ENCODE measurements at regions not wholly inside any gene's neighbourhood (a gene's known extent, or its start where the extent isn't known, plus 50 kb on each side); places are given as distances from the start of the nearest gene placed in this dataset.

GRCh38 chr9:124101215-124101968 is 89.8 kb downstream of the LHX2 start:
- Histone ChIP-seq H3K36me3 (no peaks in the 10 kb centered on the region), H3K9me3 (ENCODE audit: severe bottlenecking) (no peaks in the 10 kb centered on the region), H3K27ac (no peak overlapping the region), H3K4me3 (ENCODE audit: low read depth, low read length) (no peak overlapping the region), H3K27me3 (ENCODE audit: insufficient read depth, low read depth, severe bottlenecking) (no peaks in the 10 kb centered on the region)
- no peak for TF ChIP-seq CTCF (IDR thresholded peaks at IDR 0.05; ENCODE audit: low read depth, low read length)
- no peak for DNase-seq

GRCh38 chr9:124101969-124102345 is 90.4 kb downstream of the LHX2 start:
- Histone ChIP-seq H3K9me3 (ENCODE audit: severe bottlenecking) (no peaks in the 10 kb centered on the region), H3K36me3 (no peaks in the 10 kb centered on the region), H3K27me3 (ENCODE audit: insufficient read depth, low read depth, severe bottlenecking) (no peaks in the 10 kb centered on the region), H3K27ac (no peak overlapping the region), H3K4me3 (ENCODE audit: low read depth, low read length) (no peak overlapping the region)
- DNase-seq = no peak
- no peak for TF ChIP-seq CTCF (IDR thresholded peaks at IDR 0.05; ENCODE audit: low read depth, low read length)

GRCh38 chr9:124102363-124102762 is 90.8 kb downstream of the LHX2 start:
- H3K9me3 ChIP-seq (ENCODE audit: severe bottlenecking) = no peaks in the 10 kb centered on the region
- no peak for TF ChIP-seq CTCF (IDR thresholded peaks at IDR 0.05; ENCODE audit: low read depth, low read length)
- no peak for DNase-seq
- no peaks in the 10 kb centered on the region for H3K27me3 ChIP-seq (ENCODE audit: insufficient read depth, low read depth, severe bottlenecking)
- H3K27ac ChIP-seq = no peak overlapping the region
- no peaks in the 10 kb centered on the region for H3K36me3 ChIP-seq
- no peak overlapping the region for H3K4me3 ChIP-seq (ENCODE audit: low read depth, low read length)

GRCh38 chr9:124105266-124105665 is 93.7 kb downstream of the LHX2 start:
- Histone ChIP-seq H3K4me3 (ENCODE audit: low read depth, low read length) (no peak overlapping the region), H3K9me3 (ENCODE audit: severe bottlenecking) (no peaks in the 10 kb centered on the region), H3K27me3 (ENCODE audit: insufficient read depth, low read depth, severe bottlenecking) (no peaks in the 10 kb centered on the region), H3K27ac (no peak overlapping the region), H3K36me3 (no peaks in the 10 kb centered on the region)
- no peak for TF ChIP-seq CTCF (IDR thresholded peaks at IDR 0.05; ENCODE audit: low read depth, low read length)
- DNase-seq = no peak

- H3K27me3 ChIP-seq (ENCODE audit: insufficient read depth, low read depth, severe bottlenecking) = no peaks in the 10 kb centered on the region
- H3K27ac ChIP-seq = no peak overlapping the region
- peak; percentile 28 for DNase-seq
- no peak overlapping the region for H3K4me3 ChIP-seq (ENCODE audit: low read depth, low read length)
- no peaks in the 10 kb centered on the region for H3K36me3 ChIP-seq
- no peak for TF ChIP-seq CTCF (IDR thresholded peaks at IDR 0.05; ENCODE audit: low read depth, low read length)
- H3K9me3 ChIP-seq (ENCODE audit: severe bottlenecking) = no peaks in the 10 kb centered on the region
Measured at GRCh38 chr9:124108216-124108615, 96.6 kb downstream of the LHX2 start.
